Testis (tissue), 2 donors: ENCODE measurements at regions not wholly inside any gene's neighbourhood (a gene's known extent, or its start where the extent isn't known, plus 50 kb on each side); places are given as distances from the start of the nearest gene placed in this dataset.

Source experiments
- DNase-seq: peaks from one replicate; pipeline ENCODE4 v3.0.0-alpha.2; 2019
- H3K27ac ChIP-seq, 2 donors: fragments of 200-600 bp; sonication (generic); one replicate each; pipeline ENCODE4 v1.5.1; 2019
- H3K27me3 ChIP-seq: fragments of 200-600 bp; sonication (generic); one replicate; pipeline ENCODE4 v1.5.1; 2019
- H3K36me3 ChIP-seq: fragments of 200-600 bp; sonication (generic); one replicate; pipeline ENCODE4 v1.5.1; 2017; ENCODE audit warnings: low read depth; ENCODE audit errors: missing control alignments
- H3K4me1 ChIP-seq: fragments of 200-600 bp; sonication (generic); one replicate; pipeline ENCODE4 v1.5.1; 2019
- H3K4me3 ChIP-seq, 2 donors: fragments of 200-600 bp; sonication (generic); one replicate each; pipeline ENCODE4 v1.5.1; 2017 to 2019
- H3K9me3 ChIP-seq: fragments of 200-600 bp; sonication (generic); one replicate; pipeline ENCODE4 v1.5.1; 2017
- CTCF ChIP-seq, 3 experiments: fragments of 450-650 bp in 2 of 3; fragments of 200-600 bp in 1 of 3; sonication (generic) in 1 of 3; IDR thresholded peaks; one replicate each; pipeline ENCODE4 v1.5.1; 2016 to 2019; ENCODE audit warnings: antibody characterized with exemption in 3 of 3, mild to moderate bottlenecking in 2 of 3, moderate library complexity in 1 of 3
- POLR2A ChIP-seq: fragments of 450-650 bp; IDR thresholded peaks from one replicate; pipeline ENCODE4 v1.6.1; 2017; ENCODE audit warnings: antibody characterized with exemption, mild to moderate bottlenecking, moderate library complexity
- WGBS, 2 donors: methylation state at CpG; one replicate each; pipeline ENCODE4 v1.1.5; 2018; 5-methylcytosine and 5-hydroxymethylcytosine counted together
- intact Hi-C: fragments of 100-400 bp; cut with DNase I; formaldehyde crosslinking; loops from one replicate; pipeline ENCODE4 v1.15.1; 2023; ENCODE audit warnings: low total_unique reads

DNA sequence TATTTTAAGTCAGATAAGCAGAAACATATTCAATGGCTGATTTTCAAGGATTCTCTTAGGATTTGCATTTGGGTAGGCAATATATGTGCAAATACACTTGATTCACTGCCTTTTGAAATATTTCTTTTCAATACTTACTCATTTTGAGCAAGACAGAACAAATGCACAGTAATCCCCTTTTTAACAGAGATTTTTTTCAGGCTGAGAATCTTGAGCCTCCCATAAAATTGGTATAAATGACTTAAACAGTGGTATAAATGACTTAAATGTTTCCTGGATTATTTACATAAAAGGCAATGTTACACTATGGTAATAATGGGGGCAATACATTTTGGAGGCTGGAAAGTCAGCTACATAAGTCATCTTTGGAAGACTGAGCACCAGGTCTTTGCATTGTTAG lies 389.0 kb downstream of the OLFM4 start:
- intact Hi-C loops, result no loop called here
- Histone ChIP-seq H3K27me3 (no peaks in the 10 kb centered on the region), H3K27ac (no peak overlapping the region), H3K36me3 (no peaks in the 10 kb centered on the region), H3K9me3 (no peaks in the 10 kb centered on the region), H3K4me1 (no peaks in the 10 kb centered on the region), H3K4me3 (no peak overlapping the region)
- TF ChIP-seq CTCF (IDR thresholded peaks at IDR 0.05), result no peak
- TF ChIP-seq POLR2A, result no peak
- no peak for DNase-seq

DNA sequence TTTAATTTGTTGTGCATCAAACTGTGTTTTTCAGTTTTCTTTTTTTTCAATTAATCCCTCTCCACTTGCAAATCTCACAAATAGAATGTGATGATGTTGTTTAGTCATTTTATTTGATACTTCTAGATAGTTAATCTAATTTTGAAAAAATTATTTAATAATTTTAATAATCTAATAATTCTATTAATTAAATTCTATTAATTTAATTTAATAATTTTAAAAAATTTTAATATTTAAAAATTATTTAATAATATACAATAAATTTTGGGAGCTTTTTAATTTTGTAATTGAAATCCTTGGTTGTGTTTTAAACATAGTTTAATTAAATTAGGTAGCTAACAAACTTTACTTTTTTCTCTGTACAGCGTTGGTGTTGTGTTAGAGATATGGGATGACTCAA lies 393.8 kb downstream of the OLFM4 start:
- Histone ChIP-seq H3K4me3 (no peak overlapping the region), H3K9me3 (no peaks in the 10 kb centered on the region), H3K27me3 (no peaks in the 10 kb centered on the region), H3K36me3 (no peaks in the 10 kb centered on the region), H3K27ac (no peak overlapping the region), H3K4me1 (no peaks in the 10 kb centered on the region)
- TF ChIP-seq POLR2A, result no peak
- TF ChIP-seq CTCF (IDR thresholded peaks at IDR 0.05), result no peak
- 71 to 93% methylated on average over 1 of the region's 1 CpG for WGBS, 2 donors
- intact Hi-C loops, result no loop called here
- no peak for DNase-seq

DNA sequence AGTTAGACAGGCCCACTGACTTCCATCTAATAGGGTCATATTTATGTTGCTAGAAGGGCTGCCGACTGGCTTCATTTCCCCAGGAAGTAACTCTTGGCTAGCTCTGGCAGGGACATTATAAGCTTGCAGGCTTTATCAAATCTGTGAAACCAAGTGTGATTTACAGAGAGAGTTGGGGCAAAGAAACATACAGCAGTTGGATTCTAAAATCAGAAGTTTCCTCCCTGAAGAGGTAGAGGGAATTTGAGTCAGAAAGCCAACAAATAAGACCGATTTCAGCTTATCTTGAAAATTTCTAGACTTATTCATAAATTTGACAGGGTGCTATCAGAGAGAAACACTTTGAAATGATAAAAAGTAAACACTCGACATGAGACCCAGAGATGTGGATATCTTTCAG lies 407.8 kb downstream of the OLFM4 start:
- no peaks in the 10 kb centered on the region for H3K27me3 ChIP-seq
- WGBS, 2 donors, result 35 to 43% methylated on average over 3 of the region's 3 CpGs
- H3K36me3 ChIP-seq, result no peaks in the 10 kb centered on the region
- intact Hi-C loops, result no loop called here
- H3K27ac ChIP-seq, result no peak overlapping the region
- DNase-seq, result no peak
- H3K4me1 ChIP-seq, result no peaks in the 10 kb centered on the region
- TF ChIP-seq CTCF (IDR thresholded peaks at IDR 0.05), result no peak
- TF ChIP-seq POLR2A, result no peak
- H3K4me3 ChIP-seq, result no peak overlapping the region
- no peaks in the 10 kb centered on the region for H3K9me3 ChIP-seq

DNA sequence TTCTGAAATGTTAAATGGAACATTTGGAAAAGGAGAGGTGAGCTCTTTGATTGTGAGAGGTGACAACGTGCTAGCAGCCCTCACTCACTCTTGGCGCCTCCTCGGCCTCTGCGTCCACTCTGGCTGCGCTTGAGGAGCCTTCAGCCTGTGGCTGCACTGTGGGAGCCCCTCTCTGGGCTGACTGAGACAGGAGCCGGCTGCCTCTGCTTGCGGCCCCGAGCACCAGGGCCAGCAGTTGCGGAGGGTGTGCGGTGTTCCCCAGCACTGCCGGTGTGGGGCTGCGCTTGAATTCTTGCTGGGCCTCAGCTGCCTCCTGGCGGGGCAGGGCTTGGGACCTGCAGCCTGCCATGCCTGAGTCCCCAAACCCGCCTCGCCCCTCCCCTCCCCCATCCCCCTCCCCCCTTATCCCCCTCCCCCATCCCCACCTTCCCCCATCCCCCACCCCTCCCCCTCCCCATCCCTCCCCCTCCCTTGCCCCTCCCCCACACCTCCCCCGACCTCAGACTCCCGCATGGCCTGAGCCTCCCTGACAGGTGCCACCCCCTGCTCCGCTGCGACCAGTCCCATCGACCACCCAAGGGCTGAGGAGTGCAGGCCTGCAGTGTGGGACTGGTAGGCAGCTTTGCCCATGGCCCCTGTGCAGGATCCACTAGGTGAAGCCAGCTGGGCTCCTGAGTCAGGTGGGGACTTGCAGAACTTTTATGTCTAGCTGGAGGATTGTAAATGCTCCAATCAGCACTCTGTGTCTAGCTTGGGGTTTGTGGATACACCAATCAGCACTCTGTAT lies 411.0 kb downstream of the OLFM4 start:
- intact Hi-C loops, result no loop called here
- no peaks in the 10 kb centered on the region for H3K27me3 ChIP-seq
- H3K4me1 ChIP-seq, result no peaks in the 10 kb centered on the region
- DNase-seq, result no peak
- no peak overlapping the region for H3K4me3 ChIP-seq
- H3K27ac ChIP-seq, result no peak overlapping the region
- H3K9me3 ChIP-seq, result no peaks in the 10 kb centered on the region
- TF ChIP-seq CTCF (IDR thresholded peaks at IDR 0.05) (no peak), POLR2A (no peak)
- H3K36me3 ChIP-seq, result no peaks in the 10 kb centered on the region
- 91 to 92% methylated on average over 15 to 17 of the region's 20 CpGs for WGBS, 2 donors

- no peak overlapping the region for H3K4me3 ChIP-seq
- H3K27me3 ChIP-seq, result no peaks in the 10 kb centered on the region
- no peak overlapping the region for H3K27ac ChIP-seq
- no peak for DNase-seq
- WGBS, 2 donors, result 89 to 96% methylated on average over 5 of the region's 5 CpGs
- intact Hi-C loops, result no loop called here
- no peaks in the 10 kb centered on the region for H3K36me3 ChIP-seq
- no peaks in the 10 kb centered on the region for H3K9me3 ChIP-seq
- TF ChIP-seq POLR2A (no peak), CTCF (IDR thresholded peaks at IDR 0.05) (no peak)
- H3K4me1 ChIP-seq, result no peaks in the 10 kb centered on the region
Observed at GRCh38 chr13:53442979-53443378, 414.4 kb downstream of the OLFM4 start.
